GM10266 (cell line): ENCODE measurements at regions not wholly inside any gene's neighbourhood (a gene's known extent, or its start where the extent isn't known, plus 50 kb on each side); places are given as distances from the start of the nearest gene placed in this dataset.

ENCODE experiments used
- DNase-seq: peaks from one replicate; pipeline ENCODE4 v3.0.0; 2012; ENCODE audit errors: extremely low spot score
- TF ChIP-seq, protein P1 (sequence below): IDR thresholded peaks from 2 replicates; pipeline ENCODE4 v1.5.1; 2012; ENCODE audit warnings: mild to moderate bottlenecking, low read depth; ENCODE audit not compliant: control insufficient read depth, insufficient read depth; ENCODE audit errors: missing control alignments

DNA sequence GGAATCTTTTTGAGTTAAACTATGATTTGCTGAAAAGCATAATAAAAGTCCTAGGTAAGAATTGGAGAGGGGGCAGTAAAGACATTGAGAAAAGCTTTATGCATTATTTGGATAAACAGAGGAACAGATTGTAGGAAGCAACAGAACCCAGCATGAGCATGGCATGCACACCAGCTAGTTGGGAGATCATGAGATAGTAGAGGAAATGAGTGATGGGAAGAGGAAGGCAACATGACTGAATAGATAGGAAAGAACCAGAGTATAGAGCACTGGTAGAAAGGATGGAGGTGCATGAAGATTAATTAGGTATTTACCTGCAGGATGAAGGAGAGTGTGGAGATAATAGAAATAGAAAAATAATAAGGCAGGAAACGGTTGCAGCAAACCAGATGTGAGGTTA is 248.5 kb upstream of the LMO3 start:
- no peak for DNase-seq
- TF ChIP-seq, protein P1, sequence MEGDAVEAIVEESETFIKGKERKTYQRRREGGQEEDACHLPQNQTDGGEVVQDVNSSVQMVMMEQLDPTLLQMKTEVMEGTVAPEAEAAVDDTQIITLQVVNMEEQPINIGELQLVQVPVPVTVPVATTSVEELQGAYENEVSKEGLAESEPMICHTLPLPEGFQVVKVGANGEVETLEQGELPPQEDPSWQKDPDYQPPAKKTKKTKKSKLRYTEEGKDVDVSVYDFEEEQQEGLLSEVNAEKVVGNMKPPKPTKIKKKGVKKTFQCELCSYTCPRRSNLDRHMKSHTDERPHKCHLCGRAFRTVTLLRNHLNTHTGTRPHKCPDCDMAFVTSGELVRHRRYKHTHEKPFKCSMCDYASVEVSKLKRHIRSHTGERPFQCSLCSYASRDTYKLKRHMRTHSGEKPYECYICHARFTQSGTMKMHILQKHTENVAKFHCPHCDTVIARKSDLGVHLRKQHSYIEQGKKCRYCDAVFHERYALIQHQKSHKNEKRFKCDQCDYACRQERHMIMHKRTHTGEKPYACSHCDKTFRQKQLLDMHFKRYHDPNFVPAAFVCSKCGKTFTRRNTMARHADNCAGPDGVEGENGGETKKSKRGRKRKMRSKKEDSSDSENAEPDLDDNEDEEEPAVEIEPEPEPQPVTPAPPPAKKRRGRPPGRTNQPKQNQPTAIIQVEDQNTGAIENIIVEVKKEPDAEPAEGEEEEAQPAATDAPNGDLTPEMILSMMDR: no peak

DNA sequence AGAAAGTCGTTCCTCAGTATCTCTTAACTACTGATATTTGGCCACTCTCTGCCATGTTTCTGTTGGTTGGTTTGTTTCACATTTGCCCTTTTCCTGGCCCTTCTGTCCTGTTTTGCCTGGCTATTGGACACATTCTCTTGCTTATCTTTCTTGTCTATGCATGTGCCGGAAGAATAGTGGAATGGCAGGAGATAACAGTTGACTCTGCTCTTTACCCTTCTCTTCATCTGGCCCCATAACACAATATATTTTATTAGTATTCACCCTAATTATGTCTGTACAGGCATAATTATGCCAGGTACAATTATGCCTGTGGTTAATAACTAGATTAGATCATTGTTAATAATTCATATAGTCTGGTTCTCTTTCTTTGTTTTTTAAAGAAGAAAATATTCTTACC is 243.5 kb upstream of the LMO3 start:
- TF ChIP-seq, protein P1: no peak

DNA sequence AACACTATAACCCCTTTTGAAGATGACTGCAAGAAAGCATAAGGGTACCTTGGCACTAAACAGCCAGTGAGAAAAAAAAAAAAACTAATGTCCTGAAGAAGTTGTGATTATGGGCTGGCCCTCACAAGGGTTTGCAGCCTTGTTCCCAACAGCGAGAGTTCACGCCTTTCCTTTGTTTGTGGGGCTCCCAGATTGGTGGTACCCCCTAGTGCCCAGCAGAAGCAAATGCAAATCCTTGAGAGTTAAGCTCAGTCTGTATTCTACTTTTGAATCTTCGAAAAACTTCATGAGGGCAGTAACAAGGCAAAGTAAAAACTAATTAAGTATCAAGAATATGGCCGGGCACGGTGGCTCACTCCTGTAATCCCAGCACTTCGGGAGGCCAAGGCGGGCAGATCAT is 238.9 kb upstream of the LMO3 start:
- TF ChIP-seq, protein P1: no peak
- no peak for DNase-seq

More for the DNA sequence above, 243.5 kb upstream of the LMO3 start:
- no peak for DNase-seq

DNA sequence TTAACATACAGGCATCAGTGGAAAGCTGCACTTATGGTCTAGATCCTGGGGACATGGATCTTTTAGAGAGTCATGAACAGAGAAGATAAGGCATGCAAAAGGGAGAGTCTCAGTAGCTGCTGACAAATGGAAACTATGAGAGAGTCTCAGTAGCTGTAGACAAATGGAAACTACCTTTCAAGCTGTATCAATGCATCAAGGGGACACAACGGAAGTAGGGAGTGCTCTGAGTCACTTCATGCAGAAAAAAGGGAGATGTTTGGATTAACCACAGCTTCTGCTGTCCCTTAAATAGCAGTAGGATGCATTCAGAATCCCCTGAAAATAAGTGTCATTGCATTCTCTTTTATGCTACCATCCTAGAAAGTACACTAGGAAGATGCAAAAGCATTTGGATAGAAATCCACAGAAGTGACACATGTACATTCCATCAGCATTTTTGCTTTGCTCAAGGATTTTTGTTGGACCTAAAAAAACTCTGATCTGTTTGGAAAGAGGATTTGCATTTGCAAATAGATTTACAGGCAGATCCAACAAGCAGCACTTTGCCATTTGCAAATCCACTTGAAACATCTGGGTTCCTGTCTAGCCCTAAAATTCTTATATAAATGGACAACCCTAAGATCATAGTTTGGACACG is 227.5 kb upstream of the LMO3 start:
- TF ChIP-seq, protein P1: no peak
- peak; percentile 29 for DNase-seq

DNA sequence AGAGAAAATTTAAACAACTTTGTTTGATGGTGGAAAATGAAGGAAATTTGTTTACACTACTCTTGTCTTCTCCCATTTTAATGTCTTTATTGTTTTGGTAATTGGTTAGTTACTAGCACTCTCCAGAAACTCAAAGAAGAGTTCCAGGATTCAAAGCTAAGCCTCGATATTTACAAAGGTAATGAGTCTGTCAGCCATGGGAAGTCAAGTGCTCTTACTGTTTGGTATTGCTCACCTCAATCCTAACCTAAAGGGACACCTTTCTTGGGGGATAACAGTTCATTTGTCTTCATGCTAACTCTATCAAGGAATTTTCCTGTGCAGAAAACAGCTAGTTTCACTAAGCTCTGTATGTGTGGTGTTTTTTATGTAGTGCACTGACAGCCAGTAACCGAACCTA is 222.9 kb upstream of the LMO3 start:
- TF ChIP-seq, protein P1: no peak
- DNase-seq: no peak

DNA sequence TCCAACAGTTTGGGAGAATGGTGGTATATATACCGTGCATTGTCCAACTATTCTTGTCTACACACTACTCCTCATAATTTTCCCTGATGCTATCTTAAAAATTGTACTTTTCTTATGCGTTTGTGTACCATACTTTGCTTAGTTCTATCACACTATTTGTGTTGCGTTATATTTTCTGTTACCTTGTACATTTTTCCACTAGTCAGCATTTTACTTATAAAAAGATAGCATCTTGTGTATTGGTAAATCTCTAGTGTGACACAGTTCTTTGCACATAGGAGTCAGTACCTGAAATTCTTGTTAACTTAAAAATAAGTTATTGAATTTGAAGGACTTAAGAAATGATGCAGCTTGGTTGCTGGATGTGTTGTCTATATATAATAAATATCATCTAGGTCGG is 201.8 kb upstream of the LMO3 start:
- no peak for DNase-seq
- TF ChIP-seq, protein P1: no peak

DNA sequence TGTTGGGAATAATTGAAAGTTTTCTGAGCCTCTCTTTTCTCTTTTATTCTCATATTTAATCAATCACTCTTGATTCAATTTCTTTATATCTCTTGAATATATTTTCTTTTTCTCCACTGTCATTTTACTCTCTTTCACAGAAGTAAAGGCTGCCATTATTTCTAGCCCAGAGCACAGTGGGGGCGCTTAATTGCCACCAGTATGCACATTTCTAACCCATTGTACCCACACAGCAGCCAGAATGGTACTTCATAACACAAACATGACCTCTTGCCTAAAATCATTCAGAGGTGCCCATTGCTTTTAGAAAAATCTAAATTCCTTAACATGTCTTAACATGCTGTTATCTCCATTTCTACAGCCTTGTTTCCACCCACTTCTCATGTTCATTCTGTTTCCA is 190.2 kb upstream of the LMO3 start:
- no peak for DNase-seq
- TF ChIP-seq, protein P1: no peak
